Kidney epithelial cell (primary cell): ENCODE measurements at regions not wholly inside any gene's neighbourhood (a gene's known extent, or its start where the extent isn't known, plus 50 kb on each side); places are given as distances from the start of the nearest gene placed in this dataset.
A peak's percentile ranks its signal among the peaks of the same experiment; 100 is the strongest.

Experiments used
- DNase-seq: peaks from one replicate; pipeline ENCODE4 v3.0.0-alpha.2; 2010; ENCODE audit warnings: low read depth
- H3K27me3 ChIP-seq: 2 replicates; pipeline ENCODE4 v1.6.0; 2011; ENCODE audit warnings: low read length; ENCODE audit not compliant: control insufficient read depth, insufficient read depth
- H3K36me3 ChIP-seq: 2 replicates; pipeline ENCODE4 v1.5.1; 2011; ENCODE audit warnings: low read length; ENCODE audit not compliant: control insufficient read depth, insufficient read depth
- H3K4me3 ChIP-seq: 2 replicates; pipeline ENCODE4 v1.5.1; 2011; ENCODE audit warnings: low read depth, mild to moderate bottlenecking, control low read depth, low read length
- TF ChIP-seq, protein P1 (sequence below): IDR thresholded peaks from 2 replicates; pipeline ENCODE4 v1.5.1; 2011; ENCODE audit warnings: mild to moderate bottlenecking, moderate library complexity, low read length, control low read depth, inconsistent platforms; ENCODE audit not compliant: insufficient read depth, poor library complexity, severe bottlenecking

GRCh38 chr2:240310201-240310600 is 125.3 kb upstream of the GPC1 start:
- no peak overlapping the region for H3K4me3 ChIP-seq
- TF ChIP-seq, protein P1, sequence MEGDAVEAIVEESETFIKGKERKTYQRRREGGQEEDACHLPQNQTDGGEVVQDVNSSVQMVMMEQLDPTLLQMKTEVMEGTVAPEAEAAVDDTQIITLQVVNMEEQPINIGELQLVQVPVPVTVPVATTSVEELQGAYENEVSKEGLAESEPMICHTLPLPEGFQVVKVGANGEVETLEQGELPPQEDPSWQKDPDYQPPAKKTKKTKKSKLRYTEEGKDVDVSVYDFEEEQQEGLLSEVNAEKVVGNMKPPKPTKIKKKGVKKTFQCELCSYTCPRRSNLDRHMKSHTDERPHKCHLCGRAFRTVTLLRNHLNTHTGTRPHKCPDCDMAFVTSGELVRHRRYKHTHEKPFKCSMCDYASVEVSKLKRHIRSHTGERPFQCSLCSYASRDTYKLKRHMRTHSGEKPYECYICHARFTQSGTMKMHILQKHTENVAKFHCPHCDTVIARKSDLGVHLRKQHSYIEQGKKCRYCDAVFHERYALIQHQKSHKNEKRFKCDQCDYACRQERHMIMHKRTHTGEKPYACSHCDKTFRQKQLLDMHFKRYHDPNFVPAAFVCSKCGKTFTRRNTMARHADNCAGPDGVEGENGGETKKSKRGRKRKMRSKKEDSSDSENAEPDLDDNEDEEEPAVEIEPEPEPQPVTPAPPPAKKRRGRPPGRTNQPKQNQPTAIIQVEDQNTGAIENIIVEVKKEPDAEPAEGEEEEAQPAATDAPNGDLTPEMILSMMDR, result no peak
- no peaks in the 10 kb centered on the region for H3K36me3 ChIP-seq
- peaks cover 3% of the 10 kb centered on the region for H3K27me3 ChIP-seq
- no peak for DNase-seq

- Histone ChIP-seq H3K36me3 (no peaks in the 10 kb centered on the region), H3K27me3 (no peaks in the 10 kb centered on the region), H3K4me3 (no peak overlapping the region)
- DNase-seq, result no peak
- TF ChIP-seq, protein P1, result no peak
Measured at GRCh38 chr2:240310645-240311044, 124.8 kb upstream of the GPC1 start.

- Histone ChIP-seq H3K27me3 (no peaks in the 10 kb centered on the region), H3K36me3 (no peaks in the 10 kb centered on the region), H3K4me3 (no peak overlapping the region)
- no peak for DNase-seq
- TF ChIP-seq, protein P1, result no peak
Measured at GRCh38 chr2:240311821-240312220, 123.6 kb upstream of the GPC1 start.

GRCh38 chr2:240319221-240319854 is 116.1 kb upstream of the GPC1 start:
- TF ChIP-seq, protein P1, result no peak
- H3K36me3 ChIP-seq, result no peaks in the 10 kb centered on the region
- H3K4me3 ChIP-seq, result no peak overlapping the region
- no peak for DNase-seq
- H3K27me3 ChIP-seq, result peaks cover 2% of the 10 kb centered on the region

DNA sequence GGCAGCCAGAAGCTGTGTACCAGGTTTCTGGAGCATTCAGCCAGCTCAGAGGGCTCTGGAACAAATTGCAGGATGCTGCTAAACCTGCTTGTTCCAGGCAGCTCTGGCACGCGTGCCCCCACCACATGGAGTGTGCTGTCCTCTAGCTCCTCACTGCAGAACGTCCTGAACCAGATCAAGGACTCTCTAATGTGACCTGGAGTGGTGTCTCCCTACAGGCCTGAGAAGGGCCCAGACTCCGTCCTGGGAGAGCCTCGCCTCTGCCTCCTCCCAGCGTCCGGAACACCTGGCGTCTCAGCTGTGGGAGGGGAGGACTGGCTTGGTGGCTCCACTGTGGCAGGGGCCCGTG is 115.6 kb upstream of the GPC1 start:
- no peak for DNase-seq
- Histone ChIP-seq H3K36me3 (no peaks in the 10 kb centered on the region), H3K4me3 (no peak overlapping the region), H3K27me3 (peaks cover 2% of the 10 kb centered on the region)
- TF ChIP-seq, protein P1, result no peak

DNA sequence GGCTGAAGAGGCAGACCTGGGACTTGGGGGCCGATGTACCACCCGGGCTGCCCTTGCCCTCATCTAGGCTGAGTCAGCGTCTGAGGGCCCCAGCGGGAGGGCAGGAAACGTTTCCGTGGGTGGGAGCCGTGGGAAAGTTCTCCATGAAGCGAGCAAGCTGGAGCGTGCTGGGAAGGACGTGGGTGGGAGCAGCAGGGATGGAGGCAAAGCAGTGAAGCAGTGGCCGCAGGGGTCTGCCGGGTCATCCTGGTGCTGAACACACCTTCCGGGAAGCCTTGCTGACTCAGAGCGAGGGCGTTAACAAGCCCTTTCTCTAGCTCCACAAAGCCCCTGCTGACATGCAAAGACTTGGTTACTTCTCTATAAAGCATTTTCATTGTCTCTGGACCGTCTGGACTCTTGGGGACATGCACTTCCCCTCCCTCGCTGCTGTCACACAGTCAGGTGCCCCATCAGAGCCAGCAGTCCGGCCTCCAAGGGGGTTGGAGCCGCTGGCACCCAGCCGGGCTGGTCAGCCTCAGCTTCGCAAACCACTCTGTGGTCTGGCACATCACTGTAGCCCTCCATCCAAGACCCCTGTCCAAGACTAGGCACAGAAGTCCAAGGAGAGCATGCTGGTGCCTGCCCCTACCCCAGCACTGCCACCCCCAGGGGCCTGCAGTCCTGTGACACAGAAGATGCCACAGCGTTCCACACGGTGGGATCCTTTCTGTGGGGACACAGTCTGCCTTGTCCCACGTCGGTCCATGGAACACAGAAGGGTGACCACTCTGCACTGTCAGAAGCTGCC is 115.1 kb upstream of the GPC1 start:
- DNase-seq, result peak; percentile 69
- peaks cover 2% of the 10 kb centered on the region for H3K27me3 ChIP-seq
- TF ChIP-seq, protein P1, result no peak
- H3K4me3 ChIP-seq, result no peak overlapping the region
- no peaks in the 10 kb centered on the region for H3K36me3 ChIP-seq
